H9 (cell line): ENCODE measurements at regions not wholly inside any gene's neighbourhood (a gene's known extent, or its start where the extent isn't known, plus 50 kb on each side); places are given as distances from the start of the nearest gene placed in this dataset.

Source experiments
- DNase-seq: peaks from one replicate; pipeline ENCODE4 v3.0.0-alpha.2; 2017
- H2AFZ ChIP-seq: one replicate; pipeline ENCODE4 v1.6.1; 2013; ENCODE audit warnings: mild to moderate bottlenecking, low read length, control low read depth, moderate library complexity
- H2AK5ac ChIP-seq: 2 replicates; pipeline ENCODE4 v1.6.1; 2013; ENCODE audit warnings: low read length, control low read depth, mixed read lengths; ENCODE audit not compliant: insufficient read length
- H2BK120ac ChIP-seq: one replicate; pipeline ENCODE4 v1.6.1; 2013; ENCODE audit warnings: low read depth, mild to moderate bottlenecking, low read length, control low read depth, inconsistent platforms; ENCODE audit not compliant: poor library complexity, severe bottlenecking
- H2BK12ac ChIP-seq: 2 replicates; pipeline ENCODE4 v1.6.1; 2013; ENCODE audit warnings: low read length, control low read depth, mixed read lengths, low read depth; ENCODE audit not compliant: insufficient read length
- H2BK15ac ChIP-seq: 2 replicates; pipeline ENCODE4 v1.6.1; 2013; ENCODE audit warnings: low read depth, low read length, control low read depth
- H2BK20ac ChIP-seq: one replicate; pipeline ENCODE4 v1.6.1; 2013; ENCODE audit warnings: low read depth, mild to moderate bottlenecking, low read length, control low read depth, inconsistent platforms; ENCODE audit not compliant: poor library complexity, severe bottlenecking
- H2BK5ac ChIP-seq: 2 replicates; pipeline ENCODE4 v1.6.1; 2013; ENCODE audit warnings: low read length, control low read depth, mixed read lengths; ENCODE audit not compliant: insufficient read length
- H3K14ac ChIP-seq: 2 replicates; pipeline ENCODE4 v1.6.1; 2013; ENCODE audit warnings: low read length, control low read depth; ENCODE audit not compliant: insufficient read depth
- H3K18ac ChIP-seq: 2 replicates; pipeline ENCODE4 v1.6.1; 2013; ENCODE audit warnings: low read depth, mild to moderate bottlenecking, mixed read lengths, low read length, control low read depth; ENCODE audit not compliant: insufficient read length
- H3K23ac ChIP-seq: 2 replicates; pipeline ENCODE4 v1.6.1; 2013; ENCODE audit warnings: low read length, control low read depth, mixed read lengths, low read depth; ENCODE audit not compliant: insufficient read length
- H3K23me2 ChIP-seq: 2 replicates; pipeline ENCODE4 v1.6.1; 2013; ENCODE audit warnings: low read depth, mild to moderate bottlenecking, mixed read lengths, low read length, control low read depth; ENCODE audit not compliant: insufficient read length, poor library complexity, severe bottlenecking
- H3K27ac ChIP-seq: 2 replicates; pipeline ENCODE4 v1.5.1; 2013; ENCODE audit warnings: low read length, control low read depth, mixed read lengths, low read depth; ENCODE audit not compliant: insufficient read length
- H3K27me3 ChIP-seq: 2 replicates; pipeline ENCODE4 v1.6.1; 2013; ENCODE audit warnings: low read length, control low read depth, inconsistent platforms; ENCODE audit not compliant: insufficient read depth
- H3K4ac ChIP-seq: 2 replicates; pipeline ENCODE4 v1.6.1; 2013; ENCODE audit warnings: low read depth, mild to moderate bottlenecking, control low read depth, inconsistent platforms, low read length, moderate library complexity
- H3K4me1 ChIP-seq: 2 replicates; pipeline ENCODE4 v1.6.1; 2013; ENCODE audit warnings: low read length, control low read depth, inconsistent platforms; ENCODE audit not compliant: insufficient read depth
- H3K4me2 ChIP-seq: 2 replicates; pipeline ENCODE4 v1.6.1; 2013; ENCODE audit warnings: low read length, control low read depth, mixed read lengths; ENCODE audit not compliant: insufficient read length, insufficient read depth
- H3K56ac ChIP-seq: 2 replicates; pipeline ENCODE4 v1.6.1; 2013; ENCODE audit warnings: low read depth, mild to moderate bottlenecking, mixed read lengths, low read length, control low read depth; ENCODE audit not compliant: insufficient read length
- H3K79me1 ChIP-seq: 2 replicates; pipeline ENCODE4 v1.6.1; 2013; ENCODE audit warnings: low read depth, mild to moderate bottlenecking, moderate library complexity, low read length, control low read depth, inconsistent platforms; ENCODE audit not compliant: insufficient read depth, poor library complexity, severe bottlenecking
- H3K79me2 ChIP-seq: 2 replicates; pipeline ENCODE4 v1.6.1; 2013; ENCODE audit warnings: low read length, control low read depth, inconsistent platforms; ENCODE audit not compliant: insufficient read depth
- H3K9ac ChIP-seq: 2 replicates; pipeline ENCODE4 v1.6.1; 2013; ENCODE audit warnings: low read length, control low read depth, mixed read lengths; ENCODE audit not compliant: insufficient read length; ENCODE audit errors: extremely low read depth
- H3K9me3 ChIP-seq: one replicate; pipeline ENCODE4 v1.6.1; 2013; ENCODE audit warnings: low read depth, low read length, inconsistent platforms; ENCODE audit not compliant: control insufficient read depth
- H3T11ph ChIP-seq: one replicate; pipeline ENCODE4 v1.6.1; 2013; ENCODE audit warnings: mild to moderate bottlenecking, low read length, control low read depth, inconsistent platforms
- H4K20me1 ChIP-seq: one replicate; pipeline ENCODE4 v1.6.1; 2013; ENCODE audit not compliant: control insufficient read depth, insufficient read length, insufficient read depth
- H4K5ac ChIP-seq: 2 replicates; pipeline ENCODE4 v1.6.1; 2013; ENCODE audit warnings: low read depth, mild to moderate bottlenecking, mixed read lengths, low read length, control low read depth; ENCODE audit not compliant: insufficient read length
- H4K8ac ChIP-seq: replicated peaks from 2 replicates; pipeline ENCODE4 v1.6.1; 2013; ENCODE audit warnings: low read length, control low read depth, mixed read lengths, low read depth; ENCODE audit not compliant: insufficient read length
- H4K91ac ChIP-seq: 2 replicates; pipeline ENCODE4 v1.6.1; 2013; ENCODE audit warnings: low read depth, mild to moderate bottlenecking, moderate library complexity, mixed read lengths, low read length, control low read depth; ENCODE audit not compliant: insufficient read length
- H3K27ac Mint-ChIP-seq, 3 experiments: 2 replicates in 2 of 3; 3 replicates in 1 of 3; pipeline ENCODE4 v1.8.0; 2020 to 2021; ENCODE audit warnings: mixed read lengths in 3 of 3, mild to moderate bottlenecking in 1 of 3, moderate library complexity in 1 of 3
- H3K27me3 Mint-ChIP-seq: 2 replicates; pipeline ENCODE4 v1.8.0; 2021; ENCODE audit warnings: low read depth, mild to moderate bottlenecking, moderate library complexity, mixed read lengths
- H3K36me3 Mint-ChIP-seq, 3 experiments: 2 replicates in 2 of 3; 3 replicates in 1 of 3; pipeline ENCODE4 v1.8.0; 2020 to 2021; ENCODE audit warnings: low read depth in 3 of 3, mixed read lengths in 3 of 3; ENCODE audit not compliant: insufficient read depth in 1 of 3
- H3K4me1 Mint-ChIP-seq, 2 experiments: 2 replicates each; pipeline ENCODE4 v1.8.0; 2020; ENCODE audit warnings: mixed read lengths in 2 of 2
- H3K4me3 Mint-ChIP-seq, 2 experiments: 2 replicates in 1 of 2; 3 replicates in 1 of 2; pipeline ENCODE4 v1.8.0; 2020 to 2021; ENCODE audit warnings: mild to moderate bottlenecking in 2 of 2, mixed read lengths in 2 of 2, moderate library complexity in 1 of 2
- H3K9me3 Mint-ChIP-seq, 2 experiments: 2 replicates in 1 of 2; 3 replicates in 1 of 2; pipeline ENCODE4 v1.8.0; 2020; ENCODE audit warnings: mild to moderate bottlenecking in 2 of 2, mixed read lengths in 2 of 2, moderate library complexity in 1 of 2
- CTCF ChIP-seq: fragments of 200-600 bp; sonication (generic); conservative IDR thresholded peaks from 3 replicates; pipeline ENCODE4 v1.8.0; 2021; ENCODE audit warnings: antibody characterized with exemption, mild to moderate bottlenecking
- WGBS: extraction: QIAGEN DNeasy Blood & Tissue Kit; methylation state at CpG from one replicate; pipeline ENCODE4 v1.1.7; 2013; ENCODE audit warnings: missing lambda C conversion rate, low lambda C conversion rate, mixed read lengths; ENCODE audit not compliant: insufficient read length; ENCODE audit errors: extremely low coverage; 5-methylcytosine and 5-hydroxymethylcytosine counted together

- no peak for TF ChIP-seq CTCF
- H2BK5ac ChIP-seq: no peak overlapping the region
- H3K9me3 Mint-ChIP-seq: peaks cover 0 to 2% of the 10 kb centered on the region in 2 experiments; a peak in 1 of 5 replicates
- no peaks in the 10 kb centered on the region for H3K79me1 ChIP-seq
- no peak overlapping the region for H4K8ac ChIP-seq
- no peak overlapping the region for H2AK5ac ChIP-seq
- no peak overlapping the region for H3K4me2 ChIP-seq
- no peak for DNase-seq
- no peak overlapping the region for H2BK120ac ChIP-seq
- no peak overlapping the region for H3K27ac ChIP-seq
- no peak overlapping the region for H4K91ac ChIP-seq
- H3K4me3 Mint-ChIP-seq: no peak overlapping the region
- H3K9ac ChIP-seq: no peak overlapping the region
- H3K4ac ChIP-seq: no peak overlapping the region
- no peak overlapping the region for H3K27ac Mint-ChIP-seq
- no CpG with 5 or more reads among the region's 2 CpGs for WGBS
- H3K4me1 ChIP-seq: no peaks in the 10 kb centered on the region
- H3K27me3 Mint-ChIP-seq: 0 out of 2 replicates have a peak, but pooled peaks cover 1% of the 10 kb centered on the region
- no peak overlapping the region for H3K56ac ChIP-seq
- no peaks in the 10 kb centered on the region for H3K79me2 ChIP-seq
- no peak overlapping the region for H2BK12ac ChIP-seq
- no peak overlapping the region for H3K23ac ChIP-seq
- no peak overlapping the region for H2BK20ac ChIP-seq
- H3K23me2 ChIP-seq: no peaks in the 10 kb centered on the region
- H3K36me3 Mint-ChIP-seq: 0 out of 7 replicates have a peak, but pooled peaks cover 0 to 2% (median 0%) of the 10 kb centered on the region in 3 experiments
- H2BK15ac ChIP-seq: no peak overlapping the region
- H2AFZ ChIP-seq: no peak overlapping the region
- no peaks in the 10 kb centered on the region; a peak in 1 of 4 replicates for H3K4me1 Mint-ChIP-seq
- no peaks in the 10 kb centered on the region for H4K20me1 ChIP-seq
- no peaks in the 10 kb centered on the region for H3K9me3 ChIP-seq
- no peak overlapping the region for H3K18ac ChIP-seq
- H3T11ph ChIP-seq: no peak overlapping the region
- no peak overlapping the region for H4K5ac ChIP-seq
- H3K14ac ChIP-seq: no peak overlapping the region
- no peaks in the 10 kb centered on the region for H3K27me3 ChIP-seq
Observed at GRCh38 chr16:51986717-51987116, 560.2 kb downstream of the TOX3 start.
